Testis (tissue), 2 donors: ENCODE measurements at regions not wholly inside any gene's neighbourhood (a gene's known extent, or its start where the extent isn't known, plus 50 kb on each side); places are given as distances from the start of the nearest gene placed in this dataset.

Experiments used
- CTCF ChIP-seq, 3 experiments: fragments of 450-650 bp in 2 of 3; fragments of 200-600 bp in 1 of 3; sonication (generic) in 1 of 3; IDR thresholded peaks; one replicate each; pipeline ENCODE4 v1.5.1; 2016 to 2019; ENCODE audit warnings: antibody characterized with exemption in 3 of 3, mild to moderate bottlenecking in 2 of 3, moderate library complexity in 1 of 3
- POLR2A ChIP-seq: fragments of 450-650 bp; IDR thresholded peaks from one replicate; pipeline ENCODE4 v1.6.1; 2017; ENCODE audit warnings: antibody characterized with exemption, mild to moderate bottlenecking, moderate library complexity

- TF ChIP-seq CTCF (IDR thresholded peaks at IDR 0.05) (no peak), POLR2A (no peak)
Measured at GRCh38 chr21:31803039-31804007, 69.5 kb upstream of the HUNK start.
